Activated gamma-delta T cell treated with Interleukin-2 at 50 U/mL for 16 hours (primary cell): ENCODE measurements at regions not wholly inside any gene's neighbourhood (a gene's known extent, or its start where the extent isn't known, plus 50 kb on each side); places are given as distances from the start of the nearest gene placed in this dataset.
"Not testable (repeated sequence)": the region's sequence is repeated elsewhere in the genome, so short reads cannot be mapped to it uniquely, and the experiment has no call there.

Experiments used
- DNase-seq: peaks from one replicate; pipeline ENCODE4 v3.0.0-alpha.2; 2020

GRCh38 chr19:27707026-27707425 is 1505.9 kb downstream of the UQCRFS1 start:
- DNase-seq: not testable (repeated sequence)

DNA sequence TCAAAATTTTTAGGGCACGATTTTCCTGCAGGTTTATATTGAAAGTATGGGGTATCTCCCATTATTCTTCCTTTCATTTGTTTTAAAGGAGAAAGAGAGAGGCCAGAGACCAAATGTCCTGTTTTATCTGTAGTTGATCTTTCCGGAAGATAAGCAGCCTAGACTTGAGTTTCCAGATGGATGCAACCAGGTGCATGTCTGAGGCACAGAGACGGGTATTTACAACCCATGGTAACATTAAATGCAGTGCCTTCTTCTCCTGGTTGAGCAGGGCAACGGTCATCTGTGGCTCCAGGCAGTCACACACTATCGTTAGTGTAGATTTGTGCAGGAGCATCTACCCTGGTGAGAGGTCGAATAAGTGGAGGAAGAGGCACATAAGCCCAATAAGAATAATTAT is 1507.1 kb downstream of the UQCRFS1 start:
- no peak for DNase-seq

- DNase-seq: no peak
These were observed 1518.4 kb downstream of the UQCRFS1 start for GRCh38 chr19:27694361-27695055.

DNA sequence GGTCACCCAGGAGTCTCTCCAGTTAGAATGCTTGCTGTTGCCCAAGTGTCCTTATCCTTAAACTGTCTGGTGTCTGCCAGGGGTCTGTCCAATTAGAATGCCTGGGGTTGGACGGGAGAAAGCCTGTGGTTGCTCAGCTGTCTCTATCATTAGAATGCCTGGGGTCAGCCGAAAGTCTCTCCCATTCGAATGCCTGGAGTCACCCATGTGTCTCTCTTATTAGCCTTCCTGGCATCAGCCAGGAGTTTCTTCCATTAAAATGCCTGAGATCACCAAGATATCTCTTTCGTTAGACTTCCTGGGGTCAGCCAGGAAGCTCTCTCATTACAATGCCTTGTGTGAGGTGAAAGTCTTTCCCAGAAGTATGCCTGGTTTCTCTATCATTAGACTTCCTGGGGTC is 1521.0 kb downstream of the UQCRFS1 start:
- DNase-seq: no peak

DNA sequence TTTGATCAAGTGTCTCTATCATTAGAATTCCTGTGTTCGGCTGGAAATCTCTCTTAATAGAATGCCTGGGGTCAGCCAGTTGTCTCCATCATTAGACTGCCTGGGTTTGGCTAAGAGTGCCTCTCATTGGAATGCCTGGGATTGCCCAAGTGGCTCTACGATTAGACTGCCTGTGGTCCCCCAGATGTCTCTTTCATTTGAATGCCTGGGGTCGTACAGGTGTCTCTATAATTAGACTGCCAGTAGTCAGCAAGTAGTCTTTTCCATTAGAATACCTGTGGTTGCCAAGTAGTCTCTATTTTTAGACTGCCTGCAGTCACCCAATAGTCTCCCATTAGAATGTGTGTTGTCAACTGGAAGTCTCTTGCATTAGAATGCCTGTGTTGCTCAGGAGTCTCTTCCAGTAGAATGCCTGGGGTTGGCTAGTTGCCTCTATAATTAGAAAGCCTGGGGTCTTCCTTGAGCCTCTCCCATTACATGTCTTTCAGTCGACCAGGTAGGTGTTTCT is 1523.2 kb downstream of the UQCRFS1 start:
- DNase-seq: no peak

GRCh38 chr19:27684293-27684692 is 1528.7 kb downstream of the UQCRFS1 start:
- DNase-seq: no peak

GRCh38 chr19:27681972-27682371 is 1531.0 kb downstream of the UQCRFS1 start:
- DNase-seq: no peak

- DNase-seq: no peak
These were observed 1533.0 kb downstream of the UQCRFS1 start for GRCh38 chr19:27679905-27680304.

GRCh38 chr19:27679399-27679798 is 1533.6 kb downstream of the UQCRFS1 start:
- no peak for DNase-seq

- DNase-seq: no peak
These were observed 1536.1 kb downstream of the UQCRFS1 start for GRCh38 chr19:27676877-27677276.

DNA sequence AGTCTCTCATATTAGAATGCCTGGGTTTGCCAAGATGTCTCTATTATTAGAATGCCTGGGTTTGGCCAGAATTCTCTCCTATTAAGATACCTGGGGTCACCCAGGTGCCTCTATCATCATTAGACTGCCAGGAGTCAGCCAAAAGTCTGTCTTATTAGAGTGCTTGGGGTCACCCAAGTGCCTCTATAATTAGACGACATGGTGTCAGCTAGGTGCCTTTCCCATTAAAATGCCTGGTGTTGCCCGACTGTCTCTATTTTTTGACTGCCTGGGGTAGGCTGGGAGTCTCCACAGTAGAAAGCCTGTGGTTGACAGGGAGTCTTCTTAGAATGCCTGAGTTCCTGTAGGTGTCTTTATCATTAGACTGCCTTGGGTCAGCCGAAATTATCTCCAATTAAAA is 1536.6 kb downstream of the UQCRFS1 start:
- no peak for DNase-seq

GRCh38 chr19:27675771-27676170 is 1537.2 kb downstream of the UQCRFS1 start:
- no peak for DNase-seq

GRCh38 chr19:27674701-27675100 is 1538.2 kb downstream of the UQCRFS1 start:
- DNase-seq: no peak

DNA sequence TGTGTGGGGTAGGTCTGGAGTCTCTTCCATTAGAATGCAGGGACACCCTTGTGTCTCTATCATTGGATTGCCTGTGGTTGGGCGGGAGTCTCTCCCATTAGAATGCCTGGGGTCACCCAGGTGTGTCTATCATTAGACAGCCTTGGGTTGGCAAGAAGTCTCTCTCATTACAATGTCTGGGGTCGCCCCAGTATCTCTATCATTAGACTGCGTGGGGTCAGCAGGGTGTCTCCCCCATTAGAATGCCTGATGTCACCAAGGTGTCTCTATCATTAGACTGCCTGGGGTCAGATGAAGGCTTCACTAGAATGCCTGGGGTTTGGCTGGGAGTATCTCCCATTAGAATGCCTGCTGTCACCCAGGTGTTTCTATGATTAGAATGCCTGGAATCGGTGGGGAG is 1539.0 kb downstream of the UQCRFS1 start:
- no peak for DNase-seq

- no peak for DNase-seq
These were observed 1540.5 kb downstream of the UQCRFS1 start for GRCh38 chr19:27672309-27673047.

DNA sequence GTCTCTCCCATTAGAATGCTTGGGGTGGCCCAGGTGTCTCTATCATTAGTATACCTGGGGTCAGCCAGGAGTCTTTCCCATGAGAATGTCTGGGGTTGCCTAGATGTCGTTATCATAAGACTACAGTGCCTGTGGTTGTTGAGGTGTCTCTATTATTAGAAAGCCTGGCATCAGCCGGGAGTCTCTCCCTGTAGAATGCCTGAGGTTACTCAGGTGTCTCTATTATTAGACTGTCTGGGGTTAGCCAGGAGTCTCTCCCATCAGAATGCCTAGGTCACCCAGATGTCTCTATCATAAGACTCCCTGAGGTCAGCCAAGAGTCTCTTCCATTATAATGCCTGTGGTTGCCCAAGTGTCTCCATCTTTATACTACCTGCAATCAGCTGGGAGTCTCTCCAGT is 1541.1 kb downstream of the UQCRFS1 start:
- no peak for DNase-seq

- no peak for DNase-seq
These were observed 1552.5 kb downstream of the UQCRFS1 start for GRCh38 chr19:27660428-27660827.

- DNase-seq: no peak
These were observed 1555.5 kb downstream of the UQCRFS1 start for GRCh38 chr19:27657271-27658051.

DNA sequence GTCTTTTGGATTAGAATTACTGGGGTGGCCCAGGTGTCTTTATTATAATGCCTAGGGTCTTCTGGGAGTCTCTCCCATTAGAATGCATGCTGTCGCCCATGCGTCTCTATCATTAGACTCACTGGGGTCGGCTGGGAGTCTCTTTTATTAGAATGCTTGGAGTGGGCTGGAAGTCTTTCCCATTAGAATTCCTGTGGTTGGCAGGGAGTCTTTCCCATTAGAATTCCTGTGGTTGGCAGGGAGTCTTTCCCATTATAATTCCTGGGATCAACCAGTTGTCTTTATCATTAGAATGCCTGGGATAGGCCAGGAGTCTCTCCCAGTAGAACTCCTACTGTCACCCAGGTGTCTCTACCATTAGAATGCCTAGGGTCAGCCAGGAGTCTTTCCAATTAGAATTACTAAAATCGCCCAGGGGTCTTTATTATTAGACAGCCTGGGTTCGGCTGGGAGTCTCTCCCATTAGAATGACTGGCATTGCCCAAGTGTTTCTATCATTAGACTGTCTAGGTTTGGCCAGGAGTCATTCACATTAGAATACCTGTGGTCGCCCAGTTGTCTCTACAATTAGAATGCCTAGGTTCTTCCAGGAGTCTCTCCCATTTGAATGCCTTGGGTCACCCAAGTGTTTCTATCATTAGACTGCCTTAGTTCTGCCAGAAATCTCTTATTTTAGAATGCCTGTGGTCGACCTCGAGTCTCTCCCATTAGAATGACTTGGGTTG is 1558.5 kb downstream of the UQCRFS1 start:
- no peak for DNase-seq

GRCh38 chr19:27652796-27653195 is 1560.2 kb downstream of the UQCRFS1 start:
- DNase-seq: no peak

- no peak for DNase-seq
These were observed 1560.7 kb downstream of the UQCRFS1 start for GRCh38 chr19:27652281-27652680.

DNA sequence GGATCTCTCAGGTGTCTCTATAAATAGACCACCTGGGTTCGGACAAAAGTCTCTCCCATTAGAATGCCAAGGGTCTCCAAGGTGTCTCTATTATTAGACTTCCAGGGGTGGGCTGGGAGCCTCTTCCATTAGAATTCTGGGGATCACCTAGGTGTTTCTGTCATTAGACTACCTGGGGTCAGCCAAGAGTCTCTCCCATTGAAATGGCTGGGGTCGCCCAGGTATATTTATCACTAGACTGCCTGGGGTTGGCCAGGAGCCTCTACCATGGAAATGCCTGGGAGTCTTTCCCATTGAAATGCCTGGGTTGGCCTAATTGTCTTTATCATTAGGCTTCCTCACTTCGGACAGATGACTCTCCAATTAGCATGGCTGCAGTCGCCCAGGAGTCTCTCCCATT is 1565.5 kb downstream of the UQCRFS1 start:
- no peak for DNase-seq

DNA sequence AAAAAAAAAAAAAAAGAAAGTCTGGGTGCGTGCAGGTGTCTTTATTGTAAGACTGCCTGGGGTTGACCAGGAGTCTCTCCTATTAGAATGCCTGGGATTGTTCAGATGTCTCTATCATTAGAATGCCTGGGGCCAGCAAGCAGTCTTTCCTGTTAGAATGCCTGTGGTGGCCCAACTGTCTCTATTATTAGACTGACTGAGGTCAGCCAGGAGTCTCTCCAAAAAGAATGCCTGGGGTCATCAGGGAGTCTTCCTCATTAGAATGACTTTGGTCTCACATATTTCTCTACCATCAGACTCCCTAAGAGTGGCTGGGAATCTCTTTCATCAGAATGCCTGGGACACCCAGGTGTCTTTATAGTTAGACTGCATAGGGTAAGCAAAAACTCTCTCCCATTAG is 1577.5 kb downstream of the UQCRFS1 start:
- no peak for DNase-seq
